ENCODE measurements at regions not wholly inside any gene's neighbourhood (a gene's known extent, or its start where the extent isn't known, plus 50 kb on each side); places are given as distances from the start of the nearest gene placed in this dataset.

DNA sequence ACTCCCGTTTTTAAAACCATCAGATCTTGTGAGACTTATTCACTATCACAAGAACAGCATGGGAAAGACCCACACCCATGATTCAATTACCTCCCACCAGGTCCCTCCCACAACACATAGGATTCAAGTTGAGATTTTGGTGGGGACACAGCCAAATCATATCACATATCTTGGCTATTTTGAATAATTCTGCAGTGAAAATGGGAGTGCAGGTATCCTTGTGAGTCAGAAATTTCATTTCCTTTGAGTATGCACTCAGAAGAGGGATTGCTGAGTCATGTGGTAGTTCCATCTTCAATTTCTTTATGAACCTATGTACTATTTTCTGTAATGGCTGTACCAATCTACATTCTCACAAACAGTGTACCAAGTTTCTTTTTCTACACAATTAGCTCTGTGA, 125.8 kb downstream of the ANKRD7 start:
- WGBS, 2 experiments (ENCODE audit: insufficient coverage in 1 of 2, insufficient read length in 1 of 2), result 91% methylated on average over 1 of the region's 1 CpG; no CpG with 5 or more reads in 1 of the 2 experiments
- DNase-seq, result no peak
- Mint-ChIP-seq H3K27me3 (ENCODE audit: insufficient read depth) (no peaks in the 10 kb centered on the region), H3K27ac (no peak overlapping the region), H3K9me3 (peaks cover 7% of the 10 kb centered on the region), H3K4me1 (peaks cover 22% of the 10 kb centered on the region), H3K36me3 (ENCODE audit: low read depth) (no peaks in the 10 kb centered on the region), H3K4me3 (no peak overlapping the region)
- Histone ChIP-seq H3K4me3 (ENCODE audit: low read length) (no peak overlapping the region), H3K27me3 (ENCODE audit: control insufficient read depth, insufficient read depth, low read length, poor library complexity, severe bottlenecking) (no peaks in the 10 kb centered on the region), H3K9ac (ENCODE audit: extremely low read depth, low read length, poor library complexity, severe bottlenecking) (no peak overlapping the region), H3K4me1 (ENCODE audit: control insufficient read depth, insufficient read depth, low read length) (peaks cover 12% of the 10 kb centered on the region), H3K27ac (ENCODE audit: low read depth, low read length) (no peak overlapping the region), H3K9me3 (ENCODE audit: control insufficient read depth, low read length) (peaks cover 7% of the 10 kb centered on the region), H3K36me3 (ENCODE audit: control insufficient read depth, insufficient read depth, low read length) (no peaks in the 10 kb centered on the region)
- TF ChIP-seq, protein P1, sequence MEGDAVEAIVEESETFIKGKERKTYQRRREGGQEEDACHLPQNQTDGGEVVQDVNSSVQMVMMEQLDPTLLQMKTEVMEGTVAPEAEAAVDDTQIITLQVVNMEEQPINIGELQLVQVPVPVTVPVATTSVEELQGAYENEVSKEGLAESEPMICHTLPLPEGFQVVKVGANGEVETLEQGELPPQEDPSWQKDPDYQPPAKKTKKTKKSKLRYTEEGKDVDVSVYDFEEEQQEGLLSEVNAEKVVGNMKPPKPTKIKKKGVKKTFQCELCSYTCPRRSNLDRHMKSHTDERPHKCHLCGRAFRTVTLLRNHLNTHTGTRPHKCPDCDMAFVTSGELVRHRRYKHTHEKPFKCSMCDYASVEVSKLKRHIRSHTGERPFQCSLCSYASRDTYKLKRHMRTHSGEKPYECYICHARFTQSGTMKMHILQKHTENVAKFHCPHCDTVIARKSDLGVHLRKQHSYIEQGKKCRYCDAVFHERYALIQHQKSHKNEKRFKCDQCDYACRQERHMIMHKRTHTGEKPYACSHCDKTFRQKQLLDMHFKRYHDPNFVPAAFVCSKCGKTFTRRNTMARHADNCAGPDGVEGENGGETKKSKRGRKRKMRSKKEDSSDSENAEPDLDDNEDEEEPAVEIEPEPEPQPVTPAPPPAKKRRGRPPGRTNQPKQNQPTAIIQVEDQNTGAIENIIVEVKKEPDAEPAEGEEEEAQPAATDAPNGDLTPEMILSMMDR (conservative IDR thresholded peaks at IDR 0.05), result no peak

DNA sequence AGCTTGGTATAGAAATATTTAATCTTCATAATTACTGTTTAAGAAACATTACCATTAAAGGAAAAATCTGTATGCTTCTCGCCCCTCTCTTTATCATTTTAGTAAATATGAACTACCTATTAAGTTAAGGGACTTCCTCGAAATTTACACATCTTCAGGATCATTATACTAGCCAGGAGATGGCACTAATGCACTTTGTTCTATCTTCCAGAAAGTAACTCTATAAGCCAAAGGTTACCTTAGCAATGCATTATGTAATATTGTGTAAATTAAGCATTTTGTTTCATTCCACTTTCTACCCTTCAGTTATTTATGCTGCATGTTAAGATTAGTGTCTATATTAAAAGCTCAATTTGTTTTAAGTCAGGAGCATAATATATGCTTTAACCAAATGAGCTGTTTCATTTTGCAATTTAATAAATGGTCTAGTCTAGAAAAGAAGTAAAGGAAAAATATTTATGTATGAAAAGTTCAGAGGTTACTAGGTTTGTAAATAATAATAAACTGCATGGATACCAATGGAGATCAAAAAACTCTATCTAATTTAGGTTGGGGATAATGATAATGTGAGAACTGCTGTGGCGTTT, 128.5 kb downstream of the ANKRD7 start:
- DNase-seq, result no peak
- H3K4me1 Mint-ChIP-seq, result peaks cover 11% of the 10 kb centered on the region
- H3K4me3 Mint-ChIP-seq, result no peak overlapping the region
- no peaks in the 10 kb centered on the region for H3K36me3 ChIP-seq (ENCODE audit: control insufficient read depth, insufficient read depth, low read length)
- H3K9ac ChIP-seq (ENCODE audit: extremely low read depth, low read length, poor library complexity, severe bottlenecking), result no peak overlapping the region
- peaks cover 18% of the 10 kb centered on the region for H3K9me3 ChIP-seq (ENCODE audit: control insufficient read depth, low read length)
- H3K36me3 Mint-ChIP-seq (ENCODE audit: low read depth), result no peaks in the 10 kb centered on the region
- no peak overlapping the region for H3K4me3 ChIP-seq (ENCODE audit: low read length)
- H3K9me3 Mint-ChIP-seq, result peaks cover 18% of the 10 kb centered on the region
- H3K4me1 ChIP-seq (ENCODE audit: control insufficient read depth, insufficient read depth, low read length), result no peaks in the 10 kb centered on the region
- WGBS, 2 experiments (ENCODE audit: insufficient coverage in 1 of 2, insufficient read length in 1 of 2), result 85% methylated on average over 3 of the region's 3 CpGs; no CpG with 5 or more reads in 1 of the 2 experiments
- H3K27ac ChIP-seq (ENCODE audit: low read depth, low read length), result no peak overlapping the region
- H3K27ac Mint-ChIP-seq, result no peak overlapping the region
- no peaks in the 10 kb centered on the region for H3K27me3 Mint-ChIP-seq (ENCODE audit: insufficient read depth)
- H3K27me3 ChIP-seq (ENCODE audit: control insufficient read depth, insufficient read depth, low read length, poor library complexity, severe bottlenecking), result no peaks in the 10 kb centered on the region
- TF ChIP-seq, protein P1 (conservative IDR thresholded peaks at IDR 0.05), result peak; percentile 72

DNA sequence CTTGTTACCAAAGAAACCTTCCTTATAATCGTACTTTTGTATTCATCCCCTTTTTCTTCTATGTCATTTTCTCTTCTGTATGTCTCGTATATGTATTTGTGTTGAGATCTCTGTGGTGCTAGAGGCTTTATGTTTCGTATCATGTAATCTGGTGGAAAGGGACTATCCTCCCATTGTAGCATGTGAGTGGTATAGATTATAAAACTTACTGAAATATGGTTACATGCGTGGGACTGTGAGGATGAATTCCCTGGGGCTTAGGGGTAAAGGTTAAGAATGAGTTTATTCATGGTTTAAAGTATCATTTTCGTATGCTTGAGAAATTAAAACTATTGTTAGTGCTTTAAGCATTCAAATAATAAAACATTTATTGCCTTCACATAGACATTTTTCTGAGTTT, 141.9 kb downstream of the ANKRD7 start:
- Histone ChIP-seq H3K9ac (ENCODE audit: extremely low read depth, low read length, poor library complexity, severe bottlenecking) (no peak overlapping the region), H3K4me3 (ENCODE audit: low read length) (no peak overlapping the region), H3K27me3 (ENCODE audit: control insufficient read depth, insufficient read depth, low read length, poor library complexity, severe bottlenecking) (no peaks in the 10 kb centered on the region), H3K36me3 (ENCODE audit: control insufficient read depth, insufficient read depth, low read length) (no peaks in the 10 kb centered on the region), H3K9me3 (ENCODE audit: control insufficient read depth, low read length) (no peaks in the 10 kb centered on the region), H3K4me1 (ENCODE audit: control insufficient read depth, insufficient read depth, low read length) (no peaks in the 10 kb centered on the region), H3K27ac (ENCODE audit: low read depth, low read length) (no peak overlapping the region)
- no peak for DNase-seq
- no peak overlapping the region for H3K4me3 Mint-ChIP-seq
- H3K4me1 Mint-ChIP-seq, result no peaks in the 10 kb centered on the region
- WGBS, 2 experiments (ENCODE audit: insufficient coverage in 1 of 2, insufficient read length in 1 of 2), result 84 to 100% methylated on average over 2 to 4 of the region's 5 CpGs
- TF ChIP-seq, protein P1 (conservative IDR thresholded peaks at IDR 0.05), result no peak
- no peaks in the 10 kb centered on the region for H3K27me3 Mint-ChIP-seq (ENCODE audit: insufficient read depth)
- no peaks in the 10 kb centered on the region for H3K36me3 Mint-ChIP-seq (ENCODE audit: low read depth)
- no peaks in the 10 kb centered on the region for H3K9me3 Mint-ChIP-seq
- no peak overlapping the region for H3K27ac Mint-ChIP-seq

All from endodermal cell (in vitro differentiated cells).